Bronchial epithelial cell (primary cell): ENCODE measurements at regions not wholly inside any gene's neighbourhood (a gene's known extent, or its start where the extent isn't known, plus 50 kb on each side); places are given as distances from the start of the nearest gene placed in this dataset.

Experiments
- DNase-seq: peaks from one replicate; pipeline ENCODE4 v3.0.0-alpha.2; 2010; ENCODE audit warnings: low read depth
- FAIRE-seq: peaks from 2 replicates; lab custom pipeline; 2011; peaks lifted over from hg19 to GRCh38; lab: Jason Lieb, UNC
- H3K27me3 ChIP-seq: 2 replicates; pipeline ENCODE4 v1.5.1; 2011; ENCODE audit warnings: low read length; ENCODE audit not compliant: control insufficient read depth, insufficient read depth
- H3K36me3 ChIP-seq: 2 replicates; pipeline ENCODE4 v1.5.1; 2011; ENCODE audit warnings: low read length; ENCODE audit not compliant: control insufficient read depth, insufficient read depth
- H3K4me3 ChIP-seq: 2 replicates; pipeline ENCODE4 v1.5.1; 2011; ENCODE audit warnings: mild to moderate bottlenecking, low read depth, low read length, control low read depth
- TF ChIP-seq, protein P1 (sequence below): IDR thresholded peaks from 2 replicates; pipeline ENCODE4 v1.5.1; 2011; ENCODE audit warnings: mild to moderate bottlenecking, moderate library complexity, low read length, control low read depth, inconsistent platforms; ENCODE audit not compliant: insufficient read depth, severe bottlenecking

GRCh38 chr7:125664625-125665024 is 735.0 kb upstream of the POT1 start:
- FAIRE-seq (no peak), DNase-seq (no peak)
- Histone ChIP-seq H3K36me3 (no peaks in the 10 kb centered on the region), H3K4me3 (no peak overlapping the region), H3K27me3 (no peaks in the 10 kb centered on the region)
- TF ChIP-seq, protein P1, sequence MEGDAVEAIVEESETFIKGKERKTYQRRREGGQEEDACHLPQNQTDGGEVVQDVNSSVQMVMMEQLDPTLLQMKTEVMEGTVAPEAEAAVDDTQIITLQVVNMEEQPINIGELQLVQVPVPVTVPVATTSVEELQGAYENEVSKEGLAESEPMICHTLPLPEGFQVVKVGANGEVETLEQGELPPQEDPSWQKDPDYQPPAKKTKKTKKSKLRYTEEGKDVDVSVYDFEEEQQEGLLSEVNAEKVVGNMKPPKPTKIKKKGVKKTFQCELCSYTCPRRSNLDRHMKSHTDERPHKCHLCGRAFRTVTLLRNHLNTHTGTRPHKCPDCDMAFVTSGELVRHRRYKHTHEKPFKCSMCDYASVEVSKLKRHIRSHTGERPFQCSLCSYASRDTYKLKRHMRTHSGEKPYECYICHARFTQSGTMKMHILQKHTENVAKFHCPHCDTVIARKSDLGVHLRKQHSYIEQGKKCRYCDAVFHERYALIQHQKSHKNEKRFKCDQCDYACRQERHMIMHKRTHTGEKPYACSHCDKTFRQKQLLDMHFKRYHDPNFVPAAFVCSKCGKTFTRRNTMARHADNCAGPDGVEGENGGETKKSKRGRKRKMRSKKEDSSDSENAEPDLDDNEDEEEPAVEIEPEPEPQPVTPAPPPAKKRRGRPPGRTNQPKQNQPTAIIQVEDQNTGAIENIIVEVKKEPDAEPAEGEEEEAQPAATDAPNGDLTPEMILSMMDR = no peak

- FAIRE-seq = no peak
- no peaks in the 10 kb centered on the region for H3K36me3 ChIP-seq
- TF ChIP-seq, protein P1 = no peak
- DNase-seq = no peak
- H3K27me3 ChIP-seq = no peaks in the 10 kb centered on the region
- no peak overlapping the region for H3K4me3 ChIP-seq
Measured at GRCh38 chr7:125663961-125664360, 734.3 kb upstream of the POT1 start.

DNA sequence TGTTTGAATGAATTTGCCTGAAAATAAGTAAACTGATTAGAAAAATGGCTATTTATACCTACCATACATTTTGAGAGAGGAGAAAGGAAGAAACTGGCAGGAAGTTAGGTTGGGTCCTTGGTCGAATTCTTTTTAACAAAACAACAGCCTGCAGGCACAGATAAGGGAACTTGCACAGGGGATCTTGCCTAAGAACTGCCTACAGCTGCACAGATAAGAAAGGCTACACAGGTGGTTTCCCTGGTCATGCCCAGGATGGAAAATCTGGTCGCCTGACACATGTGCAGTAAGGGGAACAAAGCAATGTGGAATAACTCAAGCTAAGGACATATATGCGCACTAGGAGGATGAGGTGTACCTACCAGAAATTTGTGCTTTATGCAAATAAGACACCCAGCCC is 732.1 kb upstream of the POT1 start:
- H3K27me3 ChIP-seq = no peaks in the 10 kb centered on the region
- no peak for FAIRE-seq
- TF ChIP-seq, protein P1 = no peak
- H3K36me3 ChIP-seq = no peaks in the 10 kb centered on the region
- H3K4me3 ChIP-seq = no peak overlapping the region
- DNase-seq = no peak

DNA sequence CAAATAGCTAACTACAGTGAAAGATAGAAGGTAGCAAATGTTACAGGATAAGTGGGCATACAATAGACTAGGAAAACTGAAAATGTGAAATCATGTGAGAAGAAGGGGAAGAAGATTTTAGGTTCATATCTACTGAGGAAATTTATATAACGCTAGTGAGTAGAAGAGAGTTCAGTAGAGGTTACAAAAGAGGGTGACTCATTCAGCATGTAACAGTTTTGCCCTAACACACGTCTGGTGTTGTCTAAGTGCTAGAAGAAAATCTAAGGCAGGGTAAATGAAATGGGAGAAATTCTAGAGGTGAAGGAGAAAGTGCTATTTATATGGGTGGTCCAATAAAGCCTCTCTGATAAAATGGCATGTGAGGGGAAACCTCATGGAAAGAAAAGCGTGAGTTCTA is 731.4 kb upstream of the POT1 start:
- no peaks in the 10 kb centered on the region for H3K27me3 ChIP-seq
- FAIRE-seq (no peak), DNase-seq (peak; percentile 41)
- TF ChIP-seq, protein P1 = no peak
- H3K4me3 ChIP-seq = no peak overlapping the region
- H3K36me3 ChIP-seq = no peaks in the 10 kb centered on the region

- FAIRE-seq (no peak), DNase-seq (no peak)
- no peaks in the 10 kb centered on the region for H3K27me3 ChIP-seq
- no peak overlapping the region for H3K4me3 ChIP-seq
- H3K36me3 ChIP-seq = no peaks in the 10 kb centered on the region
- TF ChIP-seq, protein P1 = no peak
Measured at GRCh38 chr7:125654076-125654475, 724.5 kb upstream of the POT1 start.

DNA sequence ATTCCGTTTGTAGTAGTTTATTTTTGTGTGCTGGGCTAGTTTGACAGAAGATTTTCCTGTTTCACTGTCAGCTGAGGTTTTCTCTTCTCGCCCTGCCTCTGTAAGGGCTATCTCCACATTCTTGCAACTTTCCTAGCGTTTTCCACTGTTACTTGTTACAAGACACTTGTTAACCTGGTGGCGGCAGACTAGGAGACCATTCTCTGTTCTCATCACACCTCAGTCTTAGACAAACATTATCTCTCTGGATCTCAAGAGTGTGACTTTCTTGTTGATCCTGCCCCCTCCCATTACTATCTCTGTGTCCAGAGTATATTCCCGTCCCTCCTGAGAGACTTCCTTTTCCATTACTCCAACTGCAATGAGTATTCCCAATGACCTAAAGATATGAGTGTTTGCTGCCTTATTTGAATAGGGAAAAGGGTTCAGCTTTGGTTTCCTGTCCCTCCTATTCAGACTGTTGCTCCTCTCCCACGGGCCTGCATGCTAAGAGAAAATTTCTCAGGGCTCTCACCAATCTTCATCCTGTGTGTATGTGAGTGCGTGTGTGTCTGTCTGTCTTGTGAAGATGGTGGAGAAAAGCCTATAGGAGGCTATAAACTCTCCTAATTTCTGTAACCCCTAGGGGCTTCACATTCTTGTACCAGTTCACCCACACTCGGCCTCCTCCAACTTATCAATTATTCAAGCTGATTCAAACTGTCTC is 722.4 kb upstream of the POT1 start:
- TF ChIP-seq, protein P1 = no peak
- FAIRE-seq = no peak
- no peaks in the 10 kb centered on the region for H3K36me3 ChIP-seq

More for the DNA sequence above, 722.4 kb upstream of the POT1 start:
- no peaks in the 10 kb centered on the region for H3K27me3 ChIP-seq
- no peak for DNase-seq
- H3K4me3 ChIP-seq = no peak overlapping the region
